ENCODE measurements at regions not wholly inside any gene's neighbourhood (a gene's known extent, or its start where the extent isn't known, plus 50 kb on each side); places are given as distances from the start of the nearest gene placed in this dataset.
"Not testable (repeated sequence)": the region's sequence is repeated elsewhere in the genome, so short reads cannot be mapped to it uniquely, and the experiment has no call there.

DNA sequence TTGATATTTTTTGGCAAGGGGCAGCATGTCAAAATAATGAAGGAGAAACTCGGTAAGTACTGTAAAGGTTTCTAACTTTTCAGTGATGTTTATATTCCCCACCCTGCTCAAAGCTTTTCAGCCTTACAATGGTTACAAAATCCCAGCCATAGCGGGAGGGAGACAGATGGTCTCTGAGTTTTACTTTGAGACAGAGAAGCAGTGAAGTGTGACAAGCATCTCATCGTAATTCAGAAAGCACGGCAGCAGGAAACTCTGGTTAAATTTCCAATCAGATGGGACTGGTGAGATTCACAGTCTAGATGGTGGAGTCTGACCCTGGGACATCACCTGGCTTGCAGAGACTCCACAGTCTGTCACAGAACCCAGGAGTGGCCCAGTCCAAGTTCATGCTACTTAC, 448.0 kb upstream of the AMELY start:
- Histone ChIP-seq H3K4me3 (no peak overlapping the region), H3K36me3 (replicated peaks in 1 of 2) (no peaks in the 10 kb centered on the region), H3K4me1 (replicated peaks in 1 of 2) (no peaks in the 10 kb centered on the region), H3K27ac (no peak overlapping the region), H3K9me3 (replicated peaks in 1 of 3) (no peaks in the 10 kb centered on the region), H3K27me3 (no peaks in the 10 kb centered on the region)
- 74 to 83% methylated on average over 4 of the region's 4 CpGs; no CpG with 5 or more reads in 2 of the 4 donors for WGBS, 4 donors
- DNase-seq, result no peak
- intact Hi-C loops (cut with DNase I), result no loop called here
- no peak for TF ChIP-seq POLR2A (IDR thresholded peaks at IDR 0.05)
- TF ChIP-seq, protein P1, sequence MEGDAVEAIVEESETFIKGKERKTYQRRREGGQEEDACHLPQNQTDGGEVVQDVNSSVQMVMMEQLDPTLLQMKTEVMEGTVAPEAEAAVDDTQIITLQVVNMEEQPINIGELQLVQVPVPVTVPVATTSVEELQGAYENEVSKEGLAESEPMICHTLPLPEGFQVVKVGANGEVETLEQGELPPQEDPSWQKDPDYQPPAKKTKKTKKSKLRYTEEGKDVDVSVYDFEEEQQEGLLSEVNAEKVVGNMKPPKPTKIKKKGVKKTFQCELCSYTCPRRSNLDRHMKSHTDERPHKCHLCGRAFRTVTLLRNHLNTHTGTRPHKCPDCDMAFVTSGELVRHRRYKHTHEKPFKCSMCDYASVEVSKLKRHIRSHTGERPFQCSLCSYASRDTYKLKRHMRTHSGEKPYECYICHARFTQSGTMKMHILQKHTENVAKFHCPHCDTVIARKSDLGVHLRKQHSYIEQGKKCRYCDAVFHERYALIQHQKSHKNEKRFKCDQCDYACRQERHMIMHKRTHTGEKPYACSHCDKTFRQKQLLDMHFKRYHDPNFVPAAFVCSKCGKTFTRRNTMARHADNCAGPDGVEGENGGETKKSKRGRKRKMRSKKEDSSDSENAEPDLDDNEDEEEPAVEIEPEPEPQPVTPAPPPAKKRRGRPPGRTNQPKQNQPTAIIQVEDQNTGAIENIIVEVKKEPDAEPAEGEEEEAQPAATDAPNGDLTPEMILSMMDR (IDR thresholded peaks at IDR 0.05), result no peak

DNA sequence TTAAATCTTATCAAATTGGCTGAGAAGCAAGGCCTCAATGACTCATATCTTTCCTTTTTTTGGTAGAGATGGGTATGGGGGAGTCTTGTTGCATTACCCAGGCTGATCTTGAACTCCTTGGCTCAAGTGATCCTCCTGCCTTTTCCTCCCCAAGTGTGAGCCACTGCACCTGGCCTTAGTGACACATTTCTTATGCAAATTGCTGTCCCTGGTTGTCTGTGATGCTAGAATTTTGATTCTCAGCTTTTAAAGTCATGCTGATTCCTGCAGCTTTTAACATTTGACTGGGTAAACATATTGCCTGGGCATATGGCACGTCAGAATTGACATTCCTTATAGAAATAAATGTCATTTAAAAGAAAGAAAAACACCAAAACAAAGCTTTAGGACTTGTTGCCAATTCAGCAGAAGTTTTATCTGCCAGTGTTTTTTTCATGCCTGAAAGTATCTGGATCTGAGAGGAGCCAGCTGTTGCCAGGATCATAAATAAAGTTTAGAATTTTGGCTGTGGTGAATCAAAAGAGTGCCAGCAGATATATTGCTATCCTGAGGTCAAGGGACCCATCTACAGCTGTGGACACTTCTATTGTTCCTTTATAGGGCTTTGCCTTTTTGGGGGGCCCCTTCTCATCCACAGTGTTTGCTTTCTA, 446.7 kb upstream of the AMELY start:
- H3K4me3 ChIP-seq, result no peak overlapping the region
- no peak for DNase-seq
- intact Hi-C loops (cut with DNase I), result no loop called here
- no peak for TF ChIP-seq POLR2A (IDR thresholded peaks at IDR 0.05)
- TF ChIP-seq, protein P1 (IDR thresholded peaks at IDR 0.05), result no peak
- H3K27ac ChIP-seq, result no peak overlapping the region
- H3K9me3 ChIP-seq (replicated peaks in 1 of 3), result no peaks in the 10 kb centered on the region
- H3K36me3 ChIP-seq (replicated peaks in 1 of 2), result no peaks in the 10 kb centered on the region
- 24 to 31% methylated on average over 1 of the region's 1 CpG; no CpG with 5 or more reads in 2 of the 4 donors for WGBS, 4 donors
- no peaks in the 10 kb centered on the region for H3K4me1 ChIP-seq (replicated peaks in 1 of 2)
- H3K27me3 ChIP-seq, result no peaks in the 10 kb centered on the region

DNA sequence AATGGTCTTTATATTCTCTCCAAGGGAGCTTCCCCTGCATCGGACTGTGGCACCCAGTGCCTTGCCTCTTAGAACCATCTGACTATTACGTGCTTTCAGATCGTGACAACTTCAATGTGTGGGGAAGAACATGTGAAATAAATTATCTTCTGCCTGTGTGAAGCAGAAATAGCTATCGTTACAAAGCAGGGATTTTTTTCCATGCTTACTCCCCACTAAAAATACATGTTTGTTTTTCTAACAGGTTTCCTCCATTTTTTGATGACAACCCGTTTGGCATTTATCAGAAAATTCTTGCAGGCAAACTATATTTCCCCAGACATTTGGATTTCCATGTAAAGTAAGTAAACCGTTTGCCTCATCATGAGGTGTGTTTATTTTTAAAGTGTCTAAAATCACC, 444.3 kb upstream of the AMELY start:
- H3K27ac ChIP-seq; H3K27me3 ChIP-seq; H3K36me3 ChIP-seq (replicated peaks in 1 of 2); intact Hi-C loops (cut with DNase I); H3K4me1 ChIP-seq (replicated peaks in 1 of 2); H3K9me3 ChIP-seq (replicated peaks in 1 of 3); H3K4me3 ChIP-seq; DNase-seq: not testable (repeated sequence)
- WGBS, 4 donors, result 89 to 92% methylated on average over 6 of the region's 6 CpGs; no CpG with 5 or more reads in 2 of the 4 donors

DNA sequence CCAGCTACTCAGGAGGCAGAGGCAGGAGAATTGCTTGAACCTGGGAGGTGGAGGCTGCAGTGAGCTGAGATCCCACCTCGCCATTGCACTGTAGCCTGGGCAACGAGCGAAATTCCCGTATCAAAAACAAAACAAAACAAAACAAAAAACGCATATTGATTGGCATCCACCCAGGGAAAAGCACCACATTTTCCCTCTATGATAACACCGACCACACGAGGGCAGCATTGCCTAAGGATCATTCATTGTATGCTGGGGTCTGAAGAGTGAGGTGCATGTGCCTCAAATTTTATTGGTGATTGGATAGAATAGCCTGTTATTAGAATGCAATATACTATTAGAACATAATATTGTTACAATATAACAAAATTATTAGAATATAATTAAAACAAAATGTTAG, 433.1 kb upstream of the AMELY start:
- peak in 2 of 7 donors; percentile 46 to 74 for DNase-seq
- 0 to 4% methylated on average over 3 to 7 of the region's 7 CpGs; no CpG with 5 or more reads in 2 of the 4 donors for WGBS, 4 donors

More for the DNA sequence above, 433.1 kb upstream of the AMELY start:
- H3K4me3 ChIP-seq, result no peak overlapping the region
- H3K27me3 ChIP-seq, result no peaks in the 10 kb centered on the region
- no peaks in the 10 kb centered on the region for H3K4me1 ChIP-seq (replicated peaks in 1 of 2)
- no peaks in the 10 kb centered on the region for H3K9me3 ChIP-seq (replicated peaks in 1 of 3)
- H3K36me3 ChIP-seq (replicated peaks in 1 of 2), result no peaks in the 10 kb centered on the region
- no peak overlapping the region for H3K27ac ChIP-seq
- no peak for TF ChIP-seq POLR2A (IDR thresholded peaks at IDR 0.05)
- TF ChIP-seq, protein P1 (IDR thresholded peaks at IDR 0.05), result peak in 2 of 6 experiments; percentile 73 to 77
- intact Hi-C loops (cut with DNase I), result loop anchor here in 1 of 2 donors (10.0 kb wide), 1 partner anchor 470 kb away; no protein-coding TSS in a partner anchor

Data from adrenal gland (tissue), 9 donors.